SK-N-SH (cell line): ENCODE measurements at regions not wholly inside any gene's neighbourhood (a gene's known extent, or its start where the extent isn't known, plus 50 kb on each side); places are given as distances from the start of the nearest gene placed in this dataset.
A peak's percentile ranks its signal among the peaks of the same experiment; 100 is the strongest.
"Not testable (repeated sequence)": the region's sequence is repeated elsewhere in the genome, so short reads cannot be mapped to it uniquely, and the experiment has no call there.

Experiments
- CTCF ChIA-PET: fragments of 300-600, 350-600 bp; formaldehyde crosslinking; extraction: SDS; loops from one replicate; lab custom pipeline; 2021; lab: Yijun Ruan, JAX
- POLR2A ChIA-PET: fragments of 350-600 bp; sonication (Branson Sonifier 250); formaldehyde crosslinking; extraction: SDS; loops from one replicate; lab custom pipeline; 2020; ENCODE audit warnings: antibody characterized with exemption, inconsistent platforms; lab: Yijun Ruan, JAX
- DNase-seq: peaks from one replicate; pipeline ENCODE4 v3.0.0; 2012
- H2AFZ ChIP-seq: fragments of 200-600 bp; sonication (generic); 2 replicates; pipeline ENCODE4 v1.8.1; 2016; ENCODE audit warnings: antibody characterized with exemption, mild to moderate bottlenecking, low read depth
- H3F3A ChIP-seq: fragments of 200-600 bp; sonication (generic); replicated peaks from 2 replicates; pipeline ENCODE3; 2016; ENCODE audit warnings: antibody characterized with exemption, mild to moderate bottlenecking; ENCODE audit not compliant: insufficient read depth
- H3K27ac ChIP-seq, 2 experiments: fragments of 200-500 bp in 1 of 2; fragments of 200-600 bp in 1 of 2; sonication (Bioruptor generic) in 1 of 2; sonication (generic), shearing (Covaris generic) in 1 of 2; 2 replicates each; pipeline versions ENCODE4 v1.5.1 to v1.6.1; 2014 to 2016; ENCODE audit warnings: low read depth in 2 of 2, inconsistent platforms in 1 of 2, low read length in 1 of 2, mild to moderate bottlenecking in 1 of 2, mixed read lengths in 1 of 2
- H3K27me3 ChIP-seq: fragments of 200-600 bp; sonication (generic), shearing (Covaris generic); 2 replicates; pipeline ENCODE4 v1.6.1; 2016; ENCODE audit warnings: mixed run types; ENCODE audit not compliant: insufficient read depth
- H3K36me3 ChIP-seq, 2 experiments: fragments of 200-500 bp in 1 of 2; fragments of 200-600 bp in 1 of 2; sonication (Bioruptor generic) in 1 of 2; sonication (generic) in 1 of 2; replicated peaks in 1 of 2; 2 replicates each; pipeline versions ENCODE3 to v1.5.1; 2014 to 2016; ENCODE audit warnings: low read length in 1 of 2, mild to moderate bottlenecking in 1 of 2; ENCODE audit not compliant: insufficient read depth in 2 of 2, control insufficient read depth in 1 of 2
- H3K4me1 ChIP-seq, 2 experiments: fragments of 200-500 bp in 1 of 2; fragments of 200-600 bp in 1 of 2; sonication (Bioruptor generic) in 1 of 2; sonication (generic), shearing (Covaris generic) in 1 of 2; 2 replicates each; pipeline versions ENCODE4 v1.5.1 to v1.6.1; 2014 to 2016; ENCODE audit warnings: low read depth in 1 of 2, low read length in 1 of 2, mixed run types in 1 of 2; ENCODE audit not compliant: insufficient read depth in 2 of 2, control insufficient read depth in 1 of 2
- H3K4me2 ChIP-seq: fragments of 200-600 bp; sonication (generic), shearing (Covaris generic); 2 replicates; pipeline ENCODE4 v1.6.1; 2017; ENCODE audit warnings: mixed run types
- H3K4me3 ChIP-seq, 2 experiments: fragments of 200-500 bp in 1 of 2; fragments of 200-600 bp in 1 of 2; sonication (Bioruptor generic) in 1 of 2; sonication (generic), shearing (Covaris generic) in 1 of 2; 2 replicates each; pipeline versions ENCODE4 v1.5.1 to v1.8.1; 2014 to 2016; ENCODE audit warnings: low read depth in 2 of 2, inconsistent platforms in 1 of 2, low read length in 1 of 2, mild to moderate bottlenecking in 1 of 2, mixed read lengths in 1 of 2, moderate library complexity in 1 of 2
- H3K79me2 ChIP-seq: fragments of 200-600 bp; sonication (generic); 2 replicates; pipeline ENCODE4 v1.8.1; 2017; ENCODE audit warnings: mild to moderate bottlenecking; ENCODE audit not compliant: insufficient read depth
- H3K9ac ChIP-seq: fragments of 200-600 bp; sonication (generic); 2 replicates; pipeline ENCODE4 v1.6.1; 2017; ENCODE audit warnings: mixed run types
- H3K9me2 ChIP-seq: fragments of 200-600 bp; sonication (generic); 2 replicates; pipeline ENCODE4 v1.6.1; 2017; ENCODE audit warnings: mixed run types
- H3K9me3 ChIP-seq: fragments of 200-600 bp; sonication (generic); 2 replicates; pipeline ENCODE4 v1.6.1; 2017; ENCODE audit warnings: mixed run types, mild to moderate bottlenecking, moderate library complexity
- H4K20me1 ChIP-seq: fragments of 200-600 bp; sonication (generic); 2 replicates; pipeline ENCODE4 v1.6.1; 2017; ENCODE audit warnings: mild to moderate bottlenecking, mixed run types; ENCODE audit not compliant: insufficient read depth
- FOSL2 ChIP-seq: IDR thresholded peaks from 2 replicates; pipeline ENCODE4 v1.4.0; 2012; ENCODE audit warnings: low read depth, mild to moderate bottlenecking, moderate library complexity, borderline replicate concordance
- FOXM1 ChIP-seq: IDR thresholded peaks from 2 replicates; pipeline ENCODE4 v1.4.0; 2012; ENCODE audit warnings: low read depth, mild to moderate bottlenecking
- JUND ChIP-seq: IDR thresholded peaks from 2 replicates; pipeline ENCODE4 v1.4.0; 2012
- MXI1 ChIP-seq: IDR thresholded peaks from 2 replicates; pipeline ENCODE4 v1.6.1; 2012; ENCODE audit warnings: mild to moderate bottlenecking, low read depth, low read length, improper control_type of control experiment
- POLR2AphosphoS5 ChIP-seq: IDR thresholded peaks from 2 replicates; pipeline ENCODE4 v1.6.1; 2012; ENCODE audit warnings: low read depth, low read length
- RAD21 ChIP-seq: IDR thresholded peaks from 2 replicates; pipeline ENCODE4 v1.6.1; 2012; ENCODE audit warnings: mild to moderate bottlenecking, low read length
- RFX5 ChIP-seq: IDR thresholded peaks from 2 replicates; pipeline ENCODE4 v1.6.1; 2012; ENCODE audit warnings: mild to moderate bottlenecking, improper control_type of control experiment, low read length
- SMC3 ChIP-seq: IDR thresholded peaks from 2 replicates; pipeline ENCODE4 v1.6.1; 2012; ENCODE audit warnings: low read depth, low read length, improper control_type of control experiment
- TCF12 ChIP-seq: IDR thresholded peaks from 2 replicates; pipeline ENCODE4 v1.4.0; 2012
- YY1 ChIP-seq: IDR thresholded peaks from 2 replicates; pipeline ENCODE4 v1.4.0; 2012; ENCODE audit warnings: low read depth, mild to moderate bottlenecking
- WGBS: methylation state at CpG from one replicate; pipeline ENCODE4 v1.1.6; 2017; ENCODE audit warnings: low lambda C conversion rate; 5-methylcytosine and 5-hydroxymethylcytosine counted together
- TF ChIP-seq, protein P1 (sequence below): IDR thresholded peaks from 2 replicates; pipeline ENCODE4; 2012

DNA sequence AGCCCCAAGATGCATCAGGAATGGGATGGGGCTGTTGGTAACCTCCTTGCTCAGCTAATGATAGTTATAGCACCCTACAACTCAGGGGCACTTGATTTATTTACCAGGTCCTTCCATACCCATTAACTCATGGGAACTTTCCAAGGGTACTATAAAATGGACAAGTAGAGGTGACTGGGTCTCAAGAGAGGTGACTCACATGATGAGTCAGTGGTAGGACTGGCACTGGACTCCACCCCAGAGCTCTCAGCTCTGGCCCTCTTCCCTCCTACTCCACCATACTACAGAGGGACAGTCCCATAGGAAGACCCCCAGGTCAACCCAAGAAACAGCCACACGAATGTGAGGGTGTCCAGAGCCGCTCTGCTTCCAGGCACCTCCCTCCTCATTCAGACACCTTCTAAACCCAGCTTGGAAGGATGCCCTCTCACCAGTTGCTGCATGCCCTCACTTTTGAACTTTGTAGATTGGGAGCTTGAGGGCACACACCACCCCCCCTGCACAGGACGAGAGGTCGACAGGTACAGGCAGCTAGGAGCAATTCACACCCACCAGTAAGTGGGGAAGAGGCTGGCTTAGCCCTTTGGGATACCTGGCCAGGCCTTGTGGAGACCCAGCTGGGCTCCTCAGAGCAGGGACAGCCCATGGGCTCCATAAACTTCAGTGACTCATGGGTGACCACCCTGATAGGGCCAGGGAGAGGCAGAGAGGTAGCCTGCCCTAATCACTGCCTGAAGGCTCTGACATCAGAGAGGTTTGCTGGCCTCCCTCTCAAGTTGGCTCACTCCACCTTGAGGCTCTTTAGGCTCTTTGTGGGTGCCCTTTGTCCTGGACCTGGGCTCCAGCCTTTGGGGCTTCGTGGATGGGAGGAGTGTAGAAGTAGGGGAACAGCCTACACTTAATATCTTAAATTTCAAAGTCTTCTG lies 81.6 kb upstream of the MLN start:
- no peaks in the 10 kb centered on the region for H3K9me3 ChIP-seq
- no peak for DNase-seq
- peaks cover 4% of the 10 kb centered on the region for H3F3A ChIP-seq
- WGBS = 53% methylated on average over 4 of the region's 5 CpGs
- H3K4me2 ChIP-seq = no peak overlapping the region
- H3K36me3 ChIP-seq = no peaks in the 10 kb centered on the region
- H3K4me3 ChIP-seq = no peak overlapping the region
- POLR2A ChIA-PET = interaction anchor here (0.8 kb wide), 1 partner anchor 10 kb away, joined by 3 read pairs; no protein-coding TSS in a partner anchor
- H3K79me2 ChIP-seq = no peaks in the 10 kb centered on the region
- TF ChIP-seq MXI1 (no peak), FOSL2 (peak; percentile 74), TCF12 (peak; percentile 36; the same call in 1 of the 2 replicates), JUND (peak; percentile 55; the same call in 1 of the 2 replicates)
- TF ChIP-seq, protein P1, sequence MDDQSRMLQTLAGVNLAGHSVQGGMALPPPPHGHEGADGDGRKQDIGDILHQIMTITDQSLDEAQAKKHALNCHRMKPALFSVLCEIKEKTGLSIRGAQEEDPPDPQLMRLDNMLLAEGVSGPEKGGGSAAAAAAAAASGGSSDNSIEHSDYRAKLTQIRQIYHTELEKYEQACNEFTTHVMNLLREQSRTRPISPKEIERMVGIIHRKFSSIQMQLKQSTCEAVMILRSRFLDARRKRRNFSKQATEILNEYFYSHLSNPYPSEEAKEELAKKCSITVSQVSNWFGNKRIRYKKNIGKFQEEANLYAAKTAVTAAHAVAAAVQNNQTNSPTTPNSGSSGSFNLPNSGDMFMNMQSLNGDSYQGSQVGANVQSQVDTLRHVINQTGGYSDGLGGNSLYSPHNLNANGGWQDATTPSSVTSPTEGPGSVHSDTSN = peak; percentile 22; the same call in 1 of the 2 replicates
- TF ChIP-seq, all 33 proteins: peak for 4
- no peaks in the 10 kb centered on the region for H3K9me2 ChIP-seq
- H3K4me1 ChIP-seq = peaks cover 0 to 15% of the 10 kb centered on the region in 2 experiments; a peak in 2 of 4 replicates
- H3K9ac ChIP-seq = no peak overlapping the region
- no peak overlapping the region for H3K27ac ChIP-seq
- H4K20me1 ChIP-seq = no peaks in the 10 kb centered on the region
- CTCF ChIA-PET = interaction anchor here (1.0 kb wide), 1 partner anchor 26 kb away, joined by 3 read pairs; no protein-coding TSS in a partner anchor
- H2AFZ ChIP-seq = no peak overlapping the region
- H3K27me3 ChIP-seq = peaks cover 9% of the 10 kb centered on the region; the same call in 1 of the 2 replicates

DNA sequence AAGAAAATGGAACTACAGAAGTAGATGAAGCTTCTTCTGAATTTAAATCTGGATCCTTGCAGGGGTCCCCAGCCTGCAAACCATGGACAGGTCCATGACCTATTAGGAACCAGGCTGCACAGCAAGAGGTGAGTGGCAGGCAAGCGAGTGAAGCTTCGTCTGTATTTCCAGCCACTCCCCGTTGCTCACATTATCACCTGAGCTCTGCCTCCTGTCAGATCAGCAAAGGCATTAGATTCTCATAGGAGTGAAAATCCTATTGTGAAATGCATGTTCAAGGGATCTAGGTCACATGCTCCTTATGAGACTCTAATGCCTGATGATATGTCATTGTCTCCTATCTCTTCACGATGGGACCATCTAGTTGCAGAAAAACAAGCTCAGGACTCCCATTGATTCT lies 79.8 kb upstream of the MLN start:
- H3K36me3 ChIP-seq, H3K4me2 ChIP-seq, H3K79me2 ChIP-seq, POLR2A ChIA-PET, H3F3A ChIP-seq, H3K4me3 ChIP-seq, H4K20me1 ChIP-seq, DNase-seq, H3K9me3 ChIP-seq, H3K9me2 ChIP-seq, H3K27ac ChIP-seq, H3K27me3 ChIP-seq, CTCF ChIA-PET, H2AFZ ChIP-seq, H3K9ac ChIP-seq: not testable (repeated sequence)
- WGBS = 66% methylated on average over 4 of the region's 4 CpGs
- H3K4me1 ChIP-seq = peaks cover 0 to 15% of the 10 kb centered on the region in 2 experiments; a peak in 2 of 4 replicates

DNA sequence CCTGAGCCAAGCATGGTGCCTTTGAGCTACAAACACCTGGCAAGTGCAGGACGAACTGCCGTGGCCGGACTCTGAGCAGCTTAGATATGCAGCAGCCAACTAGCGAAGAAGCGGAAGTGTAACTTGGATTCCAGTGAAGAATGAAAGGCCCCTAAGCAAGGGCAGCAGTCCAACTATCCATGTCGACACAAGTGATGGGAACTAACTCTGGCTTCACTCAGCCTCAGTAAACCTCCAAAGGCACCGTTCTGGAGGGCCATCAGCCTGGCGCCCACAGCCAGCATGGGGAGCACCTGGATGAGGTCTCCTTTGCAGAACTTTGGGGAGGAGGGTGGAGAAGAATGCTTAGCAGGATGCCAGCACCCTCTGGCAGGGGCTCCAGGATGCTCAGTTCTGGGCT lies 78.4 kb upstream of the MLN start:
- peaks cover 4% of the 10 kb centered on the region for H3F3A ChIP-seq
- no peaks in the 10 kb centered on the region for H3K79me2 ChIP-seq
- ChIA-PET CTCF (no interaction called here), POLR2A (interaction anchor here (1.2 kb wide), 1 partner anchor 11 kb away, joined by 3 read pairs; no protein-coding TSS in a partner anchor)
- H4K20me1 ChIP-seq = no peaks in the 10 kb centered on the region
- no peak overlapping the region for H3K4me3 ChIP-seq
- no peak overlapping the region for H2AFZ ChIP-seq
- H3K27me3 ChIP-seq = no peaks in the 10 kb centered on the region
- WGBS = 73% methylated on average over 8 of the region's 8 CpGs
- H3K36me3 ChIP-seq = no peaks in the 10 kb centered on the region
- TF ChIP-seq FOXM1 = no peak
- TF ChIP-seq RFX5 = no peak
- TF ChIP-seq POLR2AphosphoS5 = no peak
- TF ChIP-seq SMC3 = no peak
- TF ChIP-seq RAD21 = no peak
- TF ChIP-seq YY1 = no peak
- H3K27ac ChIP-seq = no peak overlapping the region
- H3K9me2 ChIP-seq = no peaks in the 10 kb centered on the region
- no peak overlapping the region for H3K4me2 ChIP-seq
- no peaks in the 10 kb centered on the region for H3K9me3 ChIP-seq
- no peak for DNase-seq
- no peak overlapping the region for H3K9ac ChIP-seq
- H3K4me1 ChIP-seq = peaks cover 0 to 15% of the 10 kb centered on the region in 2 experiments; a peak in 2 of 4 replicates
